Fibroblast of skin of left quadriceps (primary cell): ENCODE measurements at regions not wholly inside any gene's neighbourhood (a gene's known extent, or its start where the extent isn't known, plus 50 kb on each side); places are given as distances from the start of the nearest gene placed in this dataset.

Source experiments
- DNase-seq, 2 experiments: peaks; one replicate each; pipeline ENCODE4 v3.0.0-alpha.2; 2013; ENCODE audit warnings: low read depth in 2 of 2

DNA sequence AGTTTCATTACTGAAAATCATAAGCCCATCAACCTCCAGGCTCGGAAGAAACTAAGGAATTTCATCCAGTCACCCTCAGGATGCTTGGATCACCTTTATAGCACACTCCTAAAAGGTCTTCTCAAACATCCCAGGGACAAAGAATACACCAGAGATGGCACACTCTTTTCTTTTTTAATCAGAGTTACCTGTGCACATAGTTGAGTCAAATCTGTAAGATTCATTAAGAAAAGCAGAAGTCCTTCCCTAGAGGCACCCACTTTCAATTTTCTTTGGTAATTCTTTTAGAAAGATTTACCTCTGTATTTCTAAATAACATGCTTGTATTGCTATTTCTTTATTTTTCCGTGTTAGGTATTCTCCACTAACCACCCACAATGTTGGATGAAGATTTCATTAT lies 50.6 kb upstream of the IL6 start:
- DNase-seq = no peak

DNA sequence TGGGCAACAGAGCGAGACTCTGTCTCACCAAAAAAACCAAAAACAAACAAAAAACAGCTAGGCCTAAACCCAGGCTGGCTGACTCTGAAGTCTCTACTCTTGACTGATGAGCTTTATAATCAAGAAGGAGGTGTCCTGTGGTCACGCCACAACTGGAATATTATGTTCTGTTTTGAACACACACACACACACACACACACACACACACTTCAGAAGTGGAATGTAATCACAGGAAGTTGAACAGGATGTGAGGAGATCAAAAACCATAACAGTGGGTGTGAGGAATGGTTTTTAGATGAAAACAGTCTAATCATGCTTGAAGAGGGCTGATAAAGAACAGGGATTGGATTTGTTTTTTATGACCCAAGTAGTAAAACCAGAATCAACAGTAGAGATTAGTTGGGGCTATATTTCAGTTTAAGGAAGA lies 51.1 kb upstream of the IL6 start:
- DNase-seq = no peak

- no peak for DNase-seq
Observed at GRCh38 chr7:22675421-22675820, 51.6 kb upstream of the IL6 start.

DNA sequence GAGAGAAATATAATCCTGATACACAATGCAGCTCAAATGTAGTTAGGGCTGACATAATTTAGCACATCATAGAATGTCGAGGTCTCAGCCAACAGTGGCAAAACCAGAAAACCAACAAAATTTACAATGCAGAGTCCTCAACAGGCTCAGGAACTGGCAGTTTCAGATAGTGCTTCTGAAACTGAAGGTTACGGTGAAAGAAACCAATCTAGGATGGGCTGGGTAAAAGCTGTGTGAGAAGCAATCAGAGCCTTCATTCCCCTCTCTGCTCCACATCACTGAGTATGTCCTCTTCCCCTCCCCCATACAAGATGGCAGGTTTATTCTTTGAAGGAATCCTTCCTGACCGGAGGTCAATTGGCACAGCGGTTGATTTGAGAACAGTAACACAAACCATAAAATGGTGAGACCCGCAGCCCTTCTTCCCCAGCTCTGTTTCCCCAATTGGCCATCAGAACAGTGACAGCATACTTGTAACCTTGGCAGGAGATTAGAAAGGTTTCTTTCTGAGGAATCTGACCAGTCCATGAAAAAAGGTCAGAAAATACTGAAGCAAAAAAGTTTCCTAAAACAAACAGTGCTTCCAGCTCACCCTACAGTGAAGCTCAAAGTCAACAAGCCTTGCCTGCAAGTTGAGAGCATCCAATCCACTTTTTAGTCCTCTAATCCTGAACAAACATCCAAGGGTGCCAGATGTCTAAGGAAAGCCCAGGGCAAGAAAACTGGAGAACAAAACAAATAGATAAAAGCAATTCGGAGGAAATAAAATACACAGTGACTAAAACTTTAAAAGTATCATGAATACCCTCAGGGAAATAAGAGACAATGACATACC lies 53.9 kb upstream of the IL6 start:
- DNase-seq = no peak

DNA sequence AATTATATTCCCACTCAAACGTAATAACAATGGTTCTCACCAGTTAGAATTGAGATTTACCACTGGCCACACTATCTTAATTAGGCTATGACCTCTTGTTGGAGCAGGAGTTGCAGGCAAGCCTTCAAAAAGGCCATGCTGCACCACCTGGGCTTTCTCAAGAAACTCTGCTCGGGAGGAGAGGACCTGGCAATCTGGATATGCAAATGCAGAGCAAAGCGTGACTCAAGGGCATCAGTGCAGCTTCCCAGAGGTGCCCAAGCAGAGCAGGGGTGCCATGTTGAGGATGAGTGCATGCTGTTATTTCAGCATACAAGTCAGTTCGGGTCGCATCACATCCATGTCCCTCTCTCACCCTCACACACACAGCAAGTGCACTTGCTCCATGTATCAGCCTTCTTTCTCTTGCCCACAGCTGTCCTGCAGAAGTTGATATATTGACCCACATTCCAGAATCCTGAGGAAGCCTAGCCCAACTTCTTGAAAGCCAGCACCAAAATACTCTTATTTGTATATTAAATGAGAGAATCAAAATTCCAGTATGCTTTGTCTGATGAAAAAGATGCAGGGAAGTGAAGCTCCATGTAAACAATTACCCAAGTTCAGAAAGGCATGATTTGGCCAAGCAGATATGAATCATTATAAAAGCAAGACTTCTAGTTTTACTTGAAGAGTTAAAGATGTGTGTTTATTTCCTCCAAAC lies 55.7 kb upstream of the IL6 start:
- DNase-seq = no peak

DNA sequence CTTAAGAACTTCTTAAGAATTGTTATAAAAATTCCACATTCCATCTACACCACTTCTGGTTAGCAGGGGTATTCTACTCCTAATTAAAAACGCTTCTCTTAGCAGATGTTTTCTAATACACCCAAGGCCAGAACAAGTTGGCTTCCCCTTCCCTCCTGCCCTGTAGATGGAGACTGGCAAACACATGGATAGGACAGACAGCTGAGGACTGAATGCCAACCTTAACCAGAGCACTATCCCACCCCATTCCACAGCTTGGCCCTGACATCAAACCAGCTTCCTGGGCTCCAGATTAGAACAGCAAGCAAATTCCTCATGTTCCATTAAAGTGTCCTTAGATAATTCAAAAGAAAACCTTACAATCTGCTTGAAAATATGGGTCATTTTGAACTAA lies 56.6 kb upstream of the IL6 start:
- no peak for DNase-seq

DNA sequence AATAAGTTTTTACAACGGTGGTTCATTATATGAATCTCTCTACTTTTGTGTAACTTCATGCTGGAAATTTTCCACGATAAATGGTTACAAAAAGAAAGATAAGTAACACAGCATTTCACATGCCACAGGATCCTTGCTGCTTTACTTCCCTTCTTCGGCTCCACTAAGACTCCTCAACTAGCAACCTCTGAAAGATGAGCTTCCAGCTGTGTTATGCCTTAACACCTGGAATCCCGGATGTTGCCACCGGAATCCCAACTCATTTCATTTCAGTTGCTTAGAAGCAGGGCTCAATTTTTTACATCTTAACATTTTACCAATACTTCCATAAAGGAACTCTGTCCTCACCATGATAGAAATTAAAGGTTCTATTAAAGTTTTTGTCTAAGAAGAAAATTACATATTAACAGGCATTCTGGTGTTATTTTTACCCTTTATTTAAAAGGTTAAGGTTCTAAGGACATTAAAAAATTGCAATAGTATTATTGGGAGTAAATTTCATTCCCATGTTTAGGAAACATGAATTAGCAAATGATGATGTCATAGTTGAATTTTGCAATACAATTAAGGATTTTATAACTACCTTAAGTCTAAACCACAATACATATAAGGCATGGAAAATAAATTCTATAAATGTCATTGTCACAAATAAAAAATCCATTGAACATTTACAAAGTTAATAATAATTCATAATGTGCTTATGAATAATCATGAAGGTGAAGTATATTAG lies 57.1 kb upstream of the IL6 start:
- DNase-seq = no peak

DNA sequence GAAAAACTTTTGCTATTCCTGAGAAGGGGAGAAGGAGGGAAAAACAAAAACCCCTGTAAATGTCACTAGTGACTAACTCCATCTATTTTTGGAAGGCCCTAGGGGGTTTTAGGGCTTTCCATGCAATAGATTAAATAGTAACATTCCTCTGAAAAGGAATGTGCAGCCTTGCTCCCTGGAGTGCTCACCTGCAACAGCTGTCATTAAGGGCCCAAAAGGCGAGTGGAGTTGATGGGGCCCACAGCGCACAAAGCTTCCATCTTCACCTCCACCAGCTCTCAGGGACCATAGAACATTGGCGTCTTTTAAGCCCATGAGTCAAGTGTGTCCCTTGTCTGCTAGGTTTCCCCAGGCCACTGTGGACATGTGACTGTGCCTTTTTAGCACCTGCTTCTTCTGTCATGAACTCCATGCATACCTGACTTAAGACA lies 58.0 kb upstream of the IL6 start:
- DNase-seq = no peak

DNA sequence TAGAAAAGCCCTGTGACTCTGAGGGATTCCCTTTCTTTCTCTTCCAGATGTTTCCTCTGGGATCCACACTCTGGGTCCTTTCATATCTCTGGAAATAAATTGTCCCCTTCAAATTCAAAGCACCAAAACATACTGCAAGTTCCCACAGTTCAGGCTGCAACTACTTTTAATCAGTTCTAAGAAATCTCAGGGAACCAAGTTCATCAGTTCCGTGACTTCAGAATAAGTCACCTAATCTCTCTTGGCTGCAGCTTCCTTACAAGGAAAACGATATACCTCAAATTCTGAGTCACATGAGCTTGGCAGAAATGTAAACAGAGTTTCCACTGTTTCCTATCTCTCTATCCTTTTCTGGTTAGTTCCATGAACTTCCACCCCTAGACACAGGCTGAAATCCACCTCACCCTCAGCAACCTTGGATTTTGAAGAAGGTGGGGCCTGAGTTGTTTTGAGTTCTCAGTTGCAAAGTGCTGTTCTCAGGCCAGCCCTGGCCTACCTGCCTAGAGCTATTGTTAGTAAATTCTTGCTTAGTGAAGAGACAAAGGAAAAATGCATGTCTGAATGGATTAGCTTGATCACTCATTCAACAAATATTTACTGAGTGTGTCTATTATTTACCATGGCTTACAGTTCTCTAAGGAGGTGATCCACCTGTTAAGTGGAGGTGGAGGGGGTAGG lies 59.3 kb upstream of the IL6 start:
- no peak for DNase-seq

GRCh38 chr7:22667187-22667561 lies 59.8 kb upstream of the IL6 start:
- DNase-seq = no peak

DNA sequence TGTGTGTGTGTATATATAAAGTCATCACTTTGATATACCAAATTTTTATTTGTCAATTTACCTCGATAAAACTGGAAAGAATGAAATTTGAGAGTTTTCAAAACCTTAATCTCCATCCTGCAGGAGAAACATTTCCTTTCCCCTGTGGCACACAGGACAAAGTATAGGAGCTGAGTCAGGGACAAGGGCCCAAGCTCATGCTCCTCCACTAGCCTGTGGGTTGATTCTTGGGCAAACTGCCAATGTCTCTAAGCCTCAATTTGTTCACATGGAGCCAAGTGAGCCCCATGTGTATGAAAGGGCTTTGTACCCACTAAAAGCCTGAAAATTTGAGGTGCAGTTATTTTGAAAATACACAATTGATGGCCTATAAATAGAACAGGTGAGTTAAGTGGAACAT lies 60.3 kb upstream of the IL6 start:
- no peak for DNase-seq

DNA sequence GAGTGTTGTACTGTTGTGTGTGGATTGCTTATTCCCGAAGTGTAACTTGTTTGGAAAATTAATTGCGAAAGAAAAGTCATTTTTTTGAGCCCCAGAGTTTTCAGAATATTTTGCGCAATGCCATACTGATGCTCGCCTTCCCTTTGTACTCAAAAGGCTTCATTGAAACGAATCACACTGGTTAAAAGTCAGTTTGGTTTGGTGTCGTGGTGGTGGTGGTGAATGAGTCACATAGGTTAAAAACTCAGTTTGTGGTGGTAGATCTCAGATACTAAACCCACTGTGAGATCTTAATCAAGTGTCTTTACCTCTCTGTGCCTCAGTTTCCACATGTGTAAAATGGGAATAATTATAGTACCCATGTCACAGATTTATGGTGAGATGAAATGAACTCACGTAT lies 61.1 kb upstream of the IL6 start:
- DNase-seq = no peak

- DNase-seq = no peak
Observed at GRCh38 chr7:22664988-22665798, 61.8 kb upstream of the IL6 start.

GRCh38 chr7:22663721-22664120 lies 63.3 kb upstream of the IL6 start:
- no peak for DNase-seq

DNA sequence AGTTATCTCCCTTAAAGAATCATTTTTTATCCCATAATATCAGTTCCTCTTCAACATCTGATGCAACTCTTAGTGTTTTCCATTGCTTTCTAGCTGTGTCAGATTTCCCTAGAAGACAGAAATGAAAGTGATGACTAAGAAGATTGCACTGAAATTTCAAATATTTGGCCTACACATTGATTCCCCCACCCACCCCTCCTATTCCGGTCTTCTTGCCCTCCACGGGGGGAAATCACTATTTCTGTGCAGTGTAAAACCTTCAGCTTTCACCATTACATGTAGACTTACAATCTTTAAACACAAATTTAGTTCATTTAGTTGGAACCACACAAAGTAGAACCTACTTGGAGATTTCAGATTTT lies 63.7 kb upstream of the IL6 start:
- peak; percentile 52 to 55 for DNase-seq

DNA sequence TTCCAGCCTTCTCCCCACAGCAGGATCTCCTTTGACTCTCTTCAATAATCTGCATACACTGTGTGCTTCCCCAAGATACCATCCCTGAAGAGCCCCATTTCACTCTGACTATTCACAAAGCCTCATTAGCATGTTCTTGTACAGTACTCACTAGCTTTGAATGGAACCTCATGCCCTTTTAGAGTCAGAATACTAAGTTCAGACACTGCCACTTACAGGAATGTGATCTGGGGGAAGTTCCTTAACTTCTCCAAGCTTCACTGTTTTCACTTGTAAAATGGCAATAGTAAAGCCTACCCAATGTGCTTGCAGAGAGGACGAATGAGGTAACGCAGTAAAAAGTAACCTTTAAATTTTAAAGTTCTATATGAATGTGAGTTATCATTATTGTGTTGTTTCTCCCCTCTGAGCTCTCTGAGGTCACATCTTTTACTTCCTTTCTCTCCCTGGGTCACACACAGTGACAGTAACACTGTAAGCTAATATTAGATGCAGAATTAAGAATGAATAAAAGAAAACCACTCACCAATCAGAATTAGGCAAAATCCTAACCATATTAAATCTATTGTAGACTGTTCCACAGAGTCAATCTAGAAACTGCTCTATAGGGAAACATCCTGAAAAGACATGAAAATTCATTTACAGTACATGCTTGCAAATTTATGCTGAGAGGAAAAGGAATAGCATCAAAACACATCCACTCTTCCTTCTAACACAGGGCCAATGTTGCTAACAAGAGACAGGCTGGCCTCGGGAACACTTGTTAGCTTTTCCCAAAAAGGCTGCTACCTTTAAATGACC lies 64.2 kb upstream of the IL6 start:
- no peak for DNase-seq

GRCh38 chr7:22662036-22662435 lies 65.0 kb upstream of the IL6 start:
- DNase-seq = no peak

DNA sequence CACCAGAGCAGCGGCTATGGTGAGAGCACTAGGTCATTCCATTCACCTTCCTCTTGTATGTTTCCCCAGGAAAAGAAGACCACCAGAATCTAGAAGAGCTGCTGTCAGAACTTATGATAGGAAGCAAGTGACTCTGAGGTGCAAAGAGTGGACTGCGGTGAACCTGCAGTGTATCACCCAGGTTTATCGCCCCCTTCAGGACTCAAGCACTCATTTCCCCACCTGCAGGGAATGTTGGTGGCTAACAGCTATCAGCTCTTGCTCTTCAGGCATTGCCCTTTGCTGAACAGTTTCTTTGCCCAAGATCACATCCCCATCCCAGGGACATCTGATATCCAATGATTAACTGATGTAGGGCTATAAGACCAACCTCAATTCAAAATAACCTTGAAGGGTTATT lies 66.3 kb upstream of the IL6 start:
- DNase-seq = no peak

DNA sequence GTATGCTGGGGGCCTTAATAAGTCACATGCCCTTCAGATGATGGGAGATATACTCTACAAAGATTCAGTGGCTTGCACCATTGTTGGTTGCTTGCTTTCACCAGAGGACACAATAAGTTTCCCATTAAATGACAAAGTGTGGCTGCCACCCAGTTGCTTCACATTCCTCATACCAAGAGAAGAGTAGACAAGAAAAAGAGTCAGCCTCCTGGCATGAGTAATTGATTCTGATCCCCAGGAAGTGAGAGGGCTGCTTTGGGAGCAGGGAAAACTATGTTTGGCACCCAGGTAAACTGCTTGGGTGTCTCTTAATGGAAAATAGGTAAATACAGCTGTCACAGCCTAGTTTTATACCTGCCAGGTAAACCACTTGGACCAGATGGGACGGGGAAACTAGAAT lies 66.7 kb upstream of the IL6 start:
- no peak for DNase-seq

DNA sequence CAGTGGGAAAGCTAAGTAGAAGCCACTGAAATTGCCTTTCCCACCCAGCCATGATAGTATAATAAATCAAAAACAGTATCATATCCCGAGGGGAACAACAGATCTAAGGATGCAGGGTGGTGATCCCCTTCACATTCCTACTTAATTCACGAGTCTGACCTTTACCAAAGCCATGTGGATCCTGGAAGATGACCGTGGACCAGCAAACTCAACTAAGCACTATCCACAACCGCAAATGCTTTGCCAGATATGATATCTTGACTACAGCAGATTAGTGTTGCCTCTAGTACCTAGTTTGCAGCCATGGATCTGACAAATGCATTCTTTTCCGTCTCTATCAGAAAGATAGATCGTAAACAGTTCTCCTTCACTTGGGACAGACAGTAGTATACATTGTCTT lies 67.3 kb upstream of the IL6 start:
- DNase-seq = no peak

GRCh38 chr7:22658031-22658430 lies 69.0 kb upstream of the IL6 start:
- no peak for DNase-seq
